ENCODE measurements at regions not wholly inside any gene's neighbourhood (a gene's known extent, or its start where the extent isn't known, plus 50 kb on each side); places are given as distances from the start of the nearest gene placed in this dataset.
"Not testable (repeated sequence)": the region's sequence is repeated elsewhere in the genome, so short reads cannot be mapped to it uniquely, and the experiment has no call there.

GRCh38 chr9:82412586-82413305, 424.2 kb downstream of the SPATA31D1 start:
- Mint-ChIP-seq H3K4me3 (no peak overlapping the region), H3K27me3 (peaks cover 0 to 8% (median 6%) of the 10 kb centered on the region in 3 donors), H3K4me1 (peaks cover 5 to 12% (median 10%) of the 10 kb centered on the region in 3 donors), H3K9me3 (peaks cover 0 to 11% (median 6%) of the 10 kb centered on the region in 7 donors), H3K27ac (no peak overlapping the region), H3K36me3 (no peaks in the 10 kb centered on the region)
- ATAC-seq (ENCODE audit: low read depth in 2 of 2), result no peak
- DNase-seq, result no peak

GRCh38 chr9:82417501-82417900, 428.9 kb downstream of the SPATA31D1 start:
- H3K9me3 Mint-ChIP-seq, result peaks cover 0 to 11% (median 6%) of the 10 kb centered on the region in 7 donors
- no peak overlapping the region for H3K4me3 Mint-ChIP-seq
- DNase-seq (no peak), ATAC-seq (ENCODE audit: low read depth in 2 of 2) (no peak)
- peaks cover 5 to 21% (median 16%) of the 10 kb centered on the region in 3 donors for H3K4me1 Mint-ChIP-seq
- H3K27ac Mint-ChIP-seq, result no peak overlapping the region
- H3K27me3 Mint-ChIP-seq, result peaks cover 0 to 8% (median 6%) of the 10 kb centered on the region in 3 donors
- H3K36me3 Mint-ChIP-seq, result no peaks in the 10 kb centered on the region

- DNase-seq (no peak), ATAC-seq (ENCODE audit: low read depth in 2 of 2) (no peak)
- H3K27ac Mint-ChIP-seq, result peak overlapping the region in 1 of 6 donors; percentile 65
- peaks cover 0 to 8% (median 6%) of the 10 kb centered on the region in 3 donors for H3K27me3 Mint-ChIP-seq
- peaks cover 0 to 11% (median 6%) of the 10 kb centered on the region in 7 donors for H3K9me3 Mint-ChIP-seq
- peak overlapping the region in 1 of 8 donors; percentile 42 for H3K4me3 Mint-ChIP-seq
- H3K4me1 Mint-ChIP-seq, result peaks cover 5 to 21% (median 16%) of the 10 kb centered on the region in 3 donors
- H3K36me3 Mint-ChIP-seq, result no peaks in the 10 kb centered on the region
Observed at GRCh38 chr9:82418334-82418733, 429.8 kb downstream of the SPATA31D1 start.

GRCh38 chr9:82419696-82420486, 431.3 kb downstream of the SPATA31D1 start:
- peaks cover 0 to 6% (median 2%) of the 10 kb centered on the region in 7 donors for H3K9me3 Mint-ChIP-seq

GRCh38 chr9:82421498-82421897, 432.9 kb downstream of the SPATA31D1 start:
- Mint-ChIP-seq H3K4me1 (peaks cover 0 to 17% (median 12%) of the 10 kb centered on the region in 3 donors), H3K27me3 (no peaks in the 10 kb centered on the region), H3K4me3 (no peak overlapping the region), H3K27ac (peak overlapping the region in 2 of 6 donors; percentile 61 to 69), H3K36me3 (no peaks in the 10 kb centered on the region), H3K9me3 (peaks cover 0 to 3% (median under 1%) of the 10 kb centered on the region in 7 donors)
- ATAC-seq (ENCODE audit: low read depth in 2 of 2), result no peak
- DNase-seq, result no peak

More at GRCh38 chr9:82419696-82420486, 431.3 kb downstream of the SPATA31D1 start:
- H3K4me1 Mint-ChIP-seq, result peaks cover 5 to 21% (median 16%) of the 10 kb centered on the region in 3 donors
- no peak overlapping the region for H3K4me3 Mint-ChIP-seq
- H3K27ac Mint-ChIP-seq, result no peak overlapping the region
- no peak for ATAC-seq (ENCODE audit: low read depth in 2 of 2)
- H3K36me3 Mint-ChIP-seq, result no peaks in the 10 kb centered on the region
- DNase-seq, result no peak
- H3K27me3 Mint-ChIP-seq, result peaks cover 0 to 1% (median 0%) of the 10 kb centered on the region in 3 donors

- Mint-ChIP-seq H3K27ac (peak overlapping the region in 1 of 6 donors; percentile 49), H3K9me3 (peaks cover 0 to 3% (median 0%) of the 10 kb centered on the region in 7 donors), H3K4me3 (no peak overlapping the region), H3K27me3 (no peaks in the 10 kb centered on the region), H3K36me3 (no peaks in the 10 kb centered on the region), H3K4me1 (peaks cover 0 to 1% (median 0%) of the 10 kb centered on the region in 3 donors)
- DNase-seq (no peak), ATAC-seq (ENCODE audit: low read depth in 2 of 2) (no peak)
Observed at GRCh38 chr9:82423700-82424099, 435.1 kb downstream of the SPATA31D1 start.

DNA sequence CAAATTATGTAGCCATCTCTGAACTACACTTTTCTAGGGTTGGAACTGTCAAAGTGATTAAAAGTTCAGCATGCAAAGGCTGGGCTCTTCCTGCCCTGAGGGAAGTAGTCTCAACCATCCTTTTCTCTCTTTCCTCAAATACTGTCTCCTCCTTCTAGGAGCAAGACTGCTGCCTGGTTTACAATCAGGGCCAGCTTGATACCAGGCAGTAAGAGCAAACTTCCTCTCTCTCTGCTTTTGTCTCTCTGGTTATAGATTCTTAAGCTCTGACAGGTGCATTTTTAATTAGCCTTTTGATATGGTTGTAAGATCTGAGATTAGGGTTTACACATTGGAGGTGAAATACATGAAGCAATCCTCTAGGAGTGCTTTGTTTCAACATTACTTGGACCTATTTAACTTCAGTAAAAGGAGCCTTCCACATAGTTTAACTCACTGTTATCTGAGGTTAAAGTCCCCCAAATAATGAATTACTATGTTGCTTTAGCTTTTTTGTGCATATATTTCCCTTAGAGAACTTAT, 436.1 kb downstream of the SPATA31D1 start:
- Mint-ChIP-seq H3K27me3 (peaks cover 0 to under 1% (median 0%) of the 10 kb centered on the region in 3 donors), H3K4me3 (no peak overlapping the region), H3K27ac (peak overlapping the region in 1 of 6 donors; percentile 13), H3K4me1 (no peaks in the 10 kb centered on the region), H3K9me3 (peaks cover 0 to 3% (median 0%) of the 10 kb centered on the region in 7 donors), H3K36me3 (peaks cover 0 to under 1% of the 10 kb centered on the region in 2 donors)
- DNase-seq, result no peak
- no peak for ATAC-seq (ENCODE audit: low read depth in 2 of 2)

DNA sequence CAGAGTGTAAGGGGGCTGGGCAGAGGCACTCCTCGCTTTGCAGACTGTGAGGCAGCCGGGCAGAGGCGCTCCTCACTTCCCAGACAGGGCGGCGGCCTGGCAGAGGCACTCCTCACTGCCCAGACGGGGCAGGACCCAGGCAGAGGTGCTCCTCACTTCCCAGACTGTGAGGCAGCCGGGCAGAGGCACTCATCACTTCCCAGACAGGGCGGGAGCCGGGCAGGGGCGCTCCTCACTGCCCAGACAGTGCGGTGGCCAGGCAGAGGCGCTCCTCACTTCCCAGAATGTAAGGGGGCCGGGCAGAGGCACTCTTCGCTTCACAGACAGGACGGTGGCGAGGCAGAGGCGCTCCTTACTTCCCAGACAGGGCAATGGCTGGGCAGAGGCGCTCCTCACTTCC, 442.5 kb downstream of the SPATA31D1 start:
- Mint-ChIP-seq H3K4me3 (no peak overlapping the region), H3K36me3 (peaks cover 0 to 8% of the 10 kb centered on the region in 2 donors), H3K9me3 (peaks cover 4 to 20% (median 10%) of the 10 kb centered on the region in 7 donors), H3K4me1 (peaks cover 0 to 5% (median 0%) of the 10 kb centered on the region in 3 donors), H3K27me3 (peaks cover 0 to 8% (median 7%) of the 10 kb centered on the region in 3 donors), H3K27ac (no peak overlapping the region)
- DNase-seq (no peak), ATAC-seq (ENCODE audit: low read depth in 2 of 2) (no peak)

DNA sequence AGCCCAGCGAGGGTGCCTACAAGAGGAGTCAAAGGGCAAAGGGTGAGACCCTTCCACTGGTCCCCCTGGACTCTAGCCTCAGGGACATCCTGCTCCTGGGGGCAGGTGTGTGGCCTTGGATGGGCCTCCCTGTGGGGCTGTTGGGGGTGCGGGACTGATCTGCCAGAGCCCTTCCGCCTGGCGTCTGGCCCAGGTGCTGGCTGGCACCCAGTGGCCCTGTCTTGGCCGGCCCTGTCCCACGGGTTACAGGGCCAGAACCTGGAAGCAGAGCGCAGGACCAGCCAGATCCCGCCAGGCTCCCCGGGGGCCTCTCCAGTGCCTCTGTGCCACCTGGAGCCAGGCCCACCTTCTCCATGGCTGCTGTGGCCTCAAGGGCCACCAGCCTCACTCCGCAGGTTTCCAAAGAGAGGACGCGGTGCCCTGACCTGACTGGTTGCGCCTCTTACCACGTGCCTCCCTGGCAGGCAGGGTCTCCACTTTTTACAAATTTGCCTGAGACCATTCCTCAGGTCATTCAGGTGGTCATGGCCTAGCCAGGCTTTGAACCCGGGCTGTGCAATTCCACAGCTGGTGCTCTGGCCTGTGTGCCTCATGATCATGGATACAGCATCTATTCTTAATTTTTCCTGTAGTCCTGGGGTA, 444.8 kb downstream of the SPATA31D1 start:
- H3K27ac Mint-ChIP-seq; ATAC-seq (ENCODE audit: low read depth in 2 of 2); H3K4me3 Mint-ChIP-seq; H3K4me1 Mint-ChIP-seq; DNase-seq: not testable (repeated sequence)
- H3K9me3 Mint-ChIP-seq, result peaks cover 7 to 30% (median 14%) of the 10 kb centered on the region in 7 donors
- H3K27me3 Mint-ChIP-seq, result peaks cover 0 to 12% (median 8%) of the 10 kb centered on the region in 3 donors
- peaks cover 4 to 15% of the 10 kb centered on the region in 2 donors for H3K36me3 Mint-ChIP-seq

DNA sequence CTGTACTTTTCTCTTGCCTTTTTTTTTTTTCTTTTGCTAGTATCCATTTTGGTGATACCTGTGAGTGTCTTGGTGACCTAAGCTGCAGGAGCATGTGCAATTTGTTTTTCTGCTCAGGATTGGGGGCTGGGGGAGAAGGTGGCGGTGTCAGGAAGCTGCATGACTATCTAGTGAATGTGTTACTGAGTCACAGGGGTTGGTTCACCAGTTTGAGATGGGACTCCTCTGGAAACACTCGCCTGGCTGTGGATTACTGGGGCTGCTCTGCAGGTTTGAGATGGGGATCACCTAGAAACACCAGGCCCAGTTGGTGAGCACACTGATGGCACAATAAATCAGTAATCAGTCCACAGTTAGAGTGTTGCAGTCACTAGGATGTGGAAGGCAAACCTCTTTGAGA, 447.9 kb downstream of the SPATA31D1 start:
- no peak overlapping the region for H3K4me3 Mint-ChIP-seq
- H3K36me3 Mint-ChIP-seq, result peaks cover 4 to 19% of the 10 kb centered on the region in 2 donors
- no peak overlapping the region for H3K27ac Mint-ChIP-seq
- peaks cover 14 to 57% (median 28%) of the 10 kb centered on the region in 7 donors for H3K9me3 Mint-ChIP-seq
- ATAC-seq (ENCODE audit: low read depth in 2 of 2), result no peak
- H3K4me1 Mint-ChIP-seq, result peaks cover 0 to 5% (median 0%) of the 10 kb centered on the region in 3 donors
- DNase-seq, result no peak
- H3K27me3 Mint-ChIP-seq, result peaks cover 0 to 6% (median 0%) of the 10 kb centered on the region in 3 donors

DNA sequence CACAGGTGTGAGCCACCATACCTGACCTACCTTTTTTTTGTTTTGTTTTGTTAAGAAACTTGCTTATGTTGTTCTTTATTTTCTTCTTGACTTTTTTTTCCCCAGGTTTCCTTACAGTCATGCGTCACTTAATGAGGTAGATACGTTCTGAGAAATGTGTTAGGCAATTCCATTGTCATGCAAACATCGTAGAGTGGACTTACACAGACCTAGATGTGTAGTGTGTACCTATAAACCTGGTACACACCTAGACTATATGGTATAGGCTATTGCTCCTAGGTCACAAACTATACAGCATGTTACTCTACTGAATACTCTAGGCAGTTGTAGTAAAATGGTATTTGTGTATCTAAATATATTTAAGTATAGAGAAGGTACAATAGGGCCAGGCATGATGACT, 448.6 kb downstream of the SPATA31D1 start:
- peaks cover 4 to 19% of the 10 kb centered on the region in 2 donors for H3K36me3 Mint-ChIP-seq
- not testable (repeated sequence) for DNase-seq; H3K4me3 Mint-ChIP-seq; H3K27me3 Mint-ChIP-seq; H3K27ac Mint-ChIP-seq; ATAC-seq (ENCODE audit: low read depth in 2 of 2); H3K4me1 Mint-ChIP-seq
- peaks cover 14 to 64% (median 27%) of the 10 kb centered on the region in 7 donors for H3K9me3 Mint-ChIP-seq

- Mint-ChIP-seq H3K27ac (no peak overlapping the region), H3K9me3 (peaks cover 14 to 71% (median 26%) of the 10 kb centered on the region in 7 donors), H3K4me3 (no peak overlapping the region), H3K27me3 (peaks cover 0 to 12% (median 5%) of the 10 kb centered on the region in 3 donors), H3K36me3 (peaks cover 4 to 19% of the 10 kb centered on the region in 2 donors), H3K4me1 (peaks cover 0 to 5% (median 0%) of the 10 kb centered on the region in 3 donors)
- DNase-seq (no peak), ATAC-seq (ENCODE audit: low read depth in 2 of 2) (no peak)
Observed at GRCh38 chr9:82438581-82438980, 450.0 kb downstream of the SPATA31D1 start.

DNA sequence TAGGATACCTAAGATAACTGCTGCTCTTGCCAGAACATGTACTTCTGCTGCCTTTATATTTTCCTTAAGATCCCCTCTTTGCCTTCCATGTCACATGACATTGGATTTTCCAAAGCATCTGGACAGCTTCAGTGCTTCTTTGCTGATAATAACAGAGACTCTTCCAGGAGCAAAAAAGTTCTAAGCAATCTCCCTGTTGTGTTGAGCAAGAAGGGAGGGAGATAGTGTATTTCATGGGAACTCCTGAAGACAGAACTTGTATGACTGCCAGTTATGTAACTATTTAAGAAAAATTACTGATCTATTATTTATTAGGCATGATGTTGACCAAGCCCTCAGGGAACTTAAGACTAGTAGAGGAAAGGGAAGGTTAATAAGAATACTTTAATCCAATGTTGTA, 454.7 kb downstream of the SPATA31D1 start:
- no peak for ATAC-seq (ENCODE audit: low read depth in 2 of 2)
- H3K36me3 Mint-ChIP-seq, result peaks cover 0 to 23% of the 10 kb centered on the region in 2 donors
- H3K4me3 Mint-ChIP-seq, result no peak overlapping the region
- peaks cover 0 to 13% (median 12%) of the 10 kb centered on the region in 3 donors for H3K27me3 Mint-ChIP-seq
- no peak overlapping the region for H3K27ac Mint-ChIP-seq
- DNase-seq, result no peak
- H3K4me1 Mint-ChIP-seq, result peaks cover 0 to 5% (median 0%) of the 10 kb centered on the region in 3 donors
- H3K9me3 Mint-ChIP-seq, result peaks cover 15 to 65% (median 35%) of the 10 kb centered on the region in 7 donors
